WTC11 (cell line): ENCODE measurements at regions not wholly inside any gene's neighbourhood (a gene's known extent, or its start where the extent isn't known, plus 50 kb on each side); places are given as distances from the start of the nearest gene placed in this dataset.

Source experiments
- ATAC-seq: fragments of 200-7000 bp; cut with Tn5 transposase; 2 replicates; pipeline ENCODE4 v1.10.0; 2021; ENCODE audit warnings: mild to moderate bottlenecking, moderate library complexity
- CTCF ChIA-PET: fragments of 300-600 bp; sonication (Branson Sonifier 250); formaldehyde crosslinking; loops from one replicate; lab custom pipeline; 2021; ENCODE audit warnings: antibody characterized with exemption; lab: Charles Lee
- POLR2A ChIA-PET: fragments of 350-600 bp; sonication (Branson Sonifier 250); formaldehyde crosslinking; loops from one replicate; lab custom pipeline; 2021; ENCODE audit warnings: antibody characterized with exemption; lab: Charles Lee
- DNase-seq: peaks from one replicate; pipeline ENCODE4 v3.0.0; 2021; ENCODE audit warnings: low spot score
- H3K27ac Mint-ChIP-seq: 2 replicates; pipeline ENCODE4 v1.8.0; 2021; ENCODE audit warnings: mixed read lengths
- H3K27me3 Mint-ChIP-seq: 2 replicates; pipeline ENCODE4 v1.8.0; 2021; ENCODE audit warnings: low read depth, mild to moderate bottlenecking, moderate library complexity, mixed read lengths
- H3K36me3 Mint-ChIP-seq: 2 replicates; pipeline ENCODE4 v1.8.0; 2021; ENCODE audit warnings: mixed read lengths
- H3K4me1 Mint-ChIP-seq: 2 replicates; pipeline ENCODE4 v1.8.0; 2022; ENCODE audit warnings: mixed read lengths
- H3K4me3 Mint-ChIP-seq: 2 replicates; pipeline ENCODE4 v1.8.0; 2021; ENCODE audit warnings: mild to moderate bottlenecking, moderate library complexity, mixed read lengths
- H3K9me3 Mint-ChIP-seq: 2 replicates; pipeline ENCODE4 v1.8.0; 2021; ENCODE audit warnings: mixed read lengths
- CBFB ChIP-seq: sonication (generic); formaldehyde crosslinking; IDR thresholded peaks from 2 replicates; pipeline ENCODE4 v1.8.1; 2022; ENCODE audit warnings: mild to moderate bottlenecking, low read depth, missing genetic modification reagents
- ELF4 ChIP-seq: sonication (generic); formaldehyde crosslinking; IDR thresholded peaks from 2 replicates; pipeline ENCODE4 v1.8.1; 2022; ENCODE audit warnings: low read depth, mild to moderate bottlenecking, moderate library complexity, missing genetic modification reagents
- EMX1 ChIP-seq: fragments of 250-450 bp; sonication (Bioruptor Pico); IDR thresholded peaks from 2 replicates; pipeline ENCODE4 v1.8.0; 2021; ENCODE audit warnings: mild to moderate bottlenecking
- ERG ChIP-seq: fragments of 250-450 bp; sonication (Bioruptor Pico); IDR thresholded peaks from 2 replicates; pipeline ENCODE4 v1.8.0; 2021; ENCODE audit warnings: mild to moderate bottlenecking
- MXD4 ChIP-seq: fragments of 250-450 bp; sonication (Bioruptor Pico); IDR thresholded peaks from 2 replicates; pipeline ENCODE4 v1.8.0; 2021; ENCODE audit warnings: mild to moderate bottlenecking, moderate library complexity, borderline replicate concordance
- TEAD1 ChIP-seq: sonication (generic); formaldehyde crosslinking; IDR thresholded peaks from 2 replicates; pipeline ENCODE4 v1.8.0; 2022; ENCODE audit warnings: mild to moderate bottlenecking, missing genetic modification reagents
- ZNF281 ChIP-seq: sonication (generic); formaldehyde crosslinking; IDR thresholded peaks from 2 replicates; pipeline ENCODE4 v1.8.0; 2023; ENCODE audit warnings: mild to moderate bottlenecking, missing genetic modification reagents
- ZNF317 ChIP-seq: sonication (generic); formaldehyde crosslinking; IDR thresholded peaks from 2 replicates; pipeline ENCODE4 v1.8.1; 2023; ENCODE audit warnings: low read depth, mild to moderate bottlenecking, moderate library complexity, missing genetic modification reagents, borderline replicate concordance
- ZNF425 ChIP-seq: fragments of 250-450 bp; sonication (Bioruptor Pico); conservative IDR thresholded peaks from 2 replicates; pipeline ENCODE4 v1.9.0; 2021; ENCODE audit warnings: mild to moderate bottlenecking
- TF ChIP-seq, protein P1 (sequence below): sonication (generic); formaldehyde crosslinking; IDR thresholded peaks from 2 replicates; pipeline ENCODE4 v1.8.1; 2023; ENCODE audit warnings: mild to moderate bottlenecking, missing genetic modification reagents, borderline replicate concordance
- TF ChIP-seq, protein P2 (sequence below): fragments of 250-450 bp; sonication (Bioruptor Pico); IDR thresholded peaks from 2 replicates; pipeline ENCODE4 v2.1.2; 2022; ENCODE audit warnings: mild to moderate bottlenecking, moderate library complexity
- TF ChIP-seq, protein P3 (sequence below): fragments of 250-450 bp; sonication (Bioruptor Pico); IDR thresholded peaks from 2 replicates; pipeline ENCODE4 v1.9.0; 2021; ENCODE audit warnings: moderate library complexity, mild to moderate bottlenecking, inconsistent platforms, borderline replicate concordance
- TF ChIP-seq, protein P4 (sequence below): sonication (generic); formaldehyde crosslinking; IDR thresholded peaks from 2 replicates; pipeline ENCODE4 v1.8.1; 2022; ENCODE audit warnings: low read depth, missing genetic modification reagents, borderline replicate concordance
- TF ChIP-seq, protein P5 (sequence below): sonication (generic); formaldehyde crosslinking; IDR thresholded peaks from 2 replicates; pipeline ENCODE4 v1.8.0; 2023; ENCODE audit warnings: missing genetic modification reagents, mild to moderate bottlenecking, borderline replicate concordance
- TF ChIP-seq, protein P6 (sequence below): sonication (generic); formaldehyde crosslinking; IDR thresholded peaks from 2 replicates; pipeline ENCODE4 v1.8.1; 2023; ENCODE audit warnings: mild to moderate bottlenecking, missing genetic modification reagents, moderate library complexity

DNA sequence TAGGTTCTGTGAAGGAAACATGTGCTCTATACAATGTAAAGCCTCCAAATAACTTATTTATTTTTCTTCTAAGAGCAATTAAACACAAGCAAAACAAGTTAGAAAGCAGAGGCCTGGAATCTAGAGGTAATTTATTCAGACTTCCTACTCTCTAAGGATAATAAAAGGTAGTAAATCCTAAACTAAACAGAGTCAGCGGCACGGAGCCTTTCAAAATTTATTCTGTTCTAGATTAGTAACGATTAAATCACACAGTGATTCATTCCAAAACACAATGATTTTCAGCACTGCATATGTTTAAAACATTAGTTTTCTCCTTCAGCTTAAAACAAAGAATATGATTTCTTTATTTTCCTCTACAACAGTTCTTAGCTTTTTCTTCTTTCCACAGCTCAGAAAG is 160.9 kb downstream of the FBXO15 start (continued):
- TF ChIP-seq, protein P1, sequence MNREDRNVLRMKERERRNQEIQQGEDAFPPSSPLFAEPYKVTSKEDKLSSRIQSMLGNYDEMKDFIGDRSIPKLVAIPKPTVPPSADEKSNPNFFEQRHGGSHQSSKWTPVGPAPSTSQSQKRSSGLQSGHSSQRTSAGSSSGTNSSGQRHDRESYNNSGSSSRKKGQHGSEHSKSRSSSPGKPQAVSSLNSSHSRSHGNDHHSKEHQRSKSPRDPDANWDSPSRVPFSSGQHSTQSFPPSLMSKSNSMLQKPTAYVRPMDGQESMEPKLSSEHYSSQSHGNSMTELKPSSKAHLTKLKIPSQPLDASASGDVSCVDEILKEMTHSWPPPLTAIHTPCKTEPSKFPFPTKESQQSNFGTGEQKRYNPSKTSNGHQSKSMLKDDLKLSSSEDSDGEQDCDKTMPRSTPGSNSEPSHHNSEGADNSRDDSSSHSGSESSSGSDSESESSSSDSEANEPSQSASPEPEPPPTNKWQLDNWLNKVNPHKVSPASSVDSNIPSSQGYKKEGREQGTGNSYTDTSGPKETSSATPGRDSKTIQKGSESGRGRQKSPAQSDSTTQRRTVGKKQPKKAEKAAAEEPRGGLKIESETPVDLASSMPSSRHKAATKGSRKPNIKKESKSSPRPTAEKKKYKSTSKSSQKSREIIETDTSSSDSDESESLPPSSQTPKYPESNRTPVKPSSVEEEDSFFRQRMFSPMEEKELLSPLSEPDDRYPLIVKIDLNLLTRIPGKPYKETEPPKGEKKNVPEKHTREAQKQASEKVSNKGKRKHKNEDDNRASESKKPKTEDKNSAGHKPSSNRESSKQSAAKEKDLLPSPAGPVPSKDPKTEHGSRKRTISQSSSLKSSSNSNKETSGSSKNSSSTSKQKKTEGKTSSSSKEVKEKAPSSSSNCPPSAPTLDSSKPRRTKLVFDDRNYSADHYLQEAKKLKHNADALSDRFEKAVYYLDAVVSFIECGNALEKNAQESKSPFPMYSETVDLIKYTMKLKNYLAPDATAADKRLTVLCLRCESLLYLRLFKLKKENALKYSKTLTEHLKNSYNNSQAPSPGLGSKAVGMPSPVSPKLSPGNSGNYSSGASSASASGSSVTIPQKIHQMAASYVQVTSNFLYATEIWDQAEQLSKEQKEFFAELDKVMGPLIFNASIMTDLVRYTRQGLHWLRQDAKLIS (CRISPR knock-in tag): no peak
- TF ChIP-seq ELF4 (CRISPR knock-in tag) (no peak), MXD4 (no peak), ZNF425 (CRISPR knock-in tag) (no peak), ZNF317 (CRISPR knock-in tag) (no peak), TEAD1 (no peak), EMX1 (CRISPR knock-in tag) (no peak), ZNF281 (no peak), ERG (CRISPR knock-in tag) (no peak), CBFB (no peak)
- TF ChIP-seq, protein P2, sequence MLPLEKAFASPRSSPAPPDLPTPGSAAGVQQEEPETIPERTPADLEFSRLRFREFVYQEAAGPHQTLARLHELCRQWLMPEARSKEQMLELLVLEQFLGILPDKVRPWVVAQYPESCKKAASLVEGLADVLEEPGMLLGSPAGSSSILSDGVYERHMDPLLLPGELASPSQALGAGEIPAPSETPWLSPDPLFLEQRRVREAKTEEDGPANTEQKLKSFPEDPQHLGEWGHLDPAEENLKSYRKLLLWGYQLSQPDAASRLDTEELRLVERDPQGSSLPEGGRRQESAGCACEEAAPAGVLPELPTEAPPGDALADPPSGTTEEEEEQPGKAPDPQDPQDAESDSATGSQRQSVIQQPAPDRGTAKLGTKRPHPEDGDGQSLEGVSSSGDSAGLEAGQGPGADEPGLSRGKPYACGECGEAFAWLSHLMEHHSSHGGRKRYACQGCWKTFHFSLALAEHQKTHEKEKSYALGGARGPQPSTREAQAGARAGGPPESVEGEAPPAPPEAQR (CRISPR knock-in tag): no peak
- TF ChIP-seq, protein P3, sequence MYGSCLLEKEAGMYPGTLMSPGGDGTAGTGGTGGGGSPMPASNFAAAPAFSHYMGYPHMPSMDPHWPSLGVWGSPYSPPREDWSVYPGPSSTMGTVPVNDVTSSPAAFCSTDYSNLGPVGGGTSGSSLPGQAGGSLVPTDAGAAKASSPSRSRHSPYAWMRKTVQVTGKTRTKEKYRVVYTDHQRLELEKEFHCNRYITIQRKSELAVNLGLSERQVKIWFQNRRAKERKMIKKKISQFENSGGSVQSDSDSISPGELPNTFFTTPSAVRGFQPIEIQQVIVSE (CRISPR knock-in tag): no peak
- TF ChIP-seq, all 79 proteins: peak for 0

DNA sequence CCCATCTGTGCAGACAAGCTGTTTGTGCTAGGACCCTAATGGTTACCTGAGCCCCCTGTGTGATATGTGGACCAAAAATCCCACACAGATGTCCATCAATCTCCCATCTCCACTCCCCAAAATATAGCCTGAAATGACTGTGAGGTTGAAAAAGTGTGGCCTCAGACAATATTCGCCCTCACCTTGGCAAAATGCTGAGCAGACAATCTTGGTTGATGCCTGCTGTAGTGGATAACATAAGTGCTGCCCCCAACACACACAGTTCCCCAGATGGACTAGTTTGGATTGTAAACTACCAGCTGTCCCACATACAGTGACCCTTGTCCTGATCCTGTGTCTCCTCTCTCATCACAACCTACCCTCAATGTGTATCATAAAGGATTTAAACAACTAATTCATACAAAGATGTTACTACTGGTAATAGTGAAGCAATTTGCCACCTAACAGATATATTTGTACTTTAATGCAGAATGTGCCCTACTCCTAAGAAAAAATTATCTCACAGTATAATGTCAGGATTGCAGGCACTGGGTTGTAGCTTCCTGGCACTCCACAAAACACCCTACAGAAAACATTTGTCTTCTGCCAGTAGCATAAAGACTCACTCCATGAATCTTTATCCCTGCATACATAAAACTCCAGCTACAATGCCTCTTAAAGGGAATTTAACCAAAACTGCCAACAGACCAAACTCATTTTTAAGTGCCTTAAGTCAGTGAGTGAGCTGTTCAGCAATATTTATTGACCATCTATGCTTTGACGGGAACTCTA is 161.6 kb downstream of the FBXO15 start:
- Mint-ChIP-seq H3K27me3 (no peaks in the 10 kb centered on the region), H3K27ac (no peak overlapping the region), H3K4me3 (no peak overlapping the region), H3K9me3 (peaks cover 26% of the 10 kb centered on the region), H3K4me1 (0 out of 2 replicates have a peak, but pooled peaks cover 3% of the 10 kb centered on the region), H3K36me3 (peaks cover 22% of the 10 kb centered on the region)
- DNase-seq: no peak
- ChIA-PET POLR2A (no interaction called here), CTCF (no interaction called here)
- ATAC-seq: no peak
- TF ChIP-seq, protein P4, sequence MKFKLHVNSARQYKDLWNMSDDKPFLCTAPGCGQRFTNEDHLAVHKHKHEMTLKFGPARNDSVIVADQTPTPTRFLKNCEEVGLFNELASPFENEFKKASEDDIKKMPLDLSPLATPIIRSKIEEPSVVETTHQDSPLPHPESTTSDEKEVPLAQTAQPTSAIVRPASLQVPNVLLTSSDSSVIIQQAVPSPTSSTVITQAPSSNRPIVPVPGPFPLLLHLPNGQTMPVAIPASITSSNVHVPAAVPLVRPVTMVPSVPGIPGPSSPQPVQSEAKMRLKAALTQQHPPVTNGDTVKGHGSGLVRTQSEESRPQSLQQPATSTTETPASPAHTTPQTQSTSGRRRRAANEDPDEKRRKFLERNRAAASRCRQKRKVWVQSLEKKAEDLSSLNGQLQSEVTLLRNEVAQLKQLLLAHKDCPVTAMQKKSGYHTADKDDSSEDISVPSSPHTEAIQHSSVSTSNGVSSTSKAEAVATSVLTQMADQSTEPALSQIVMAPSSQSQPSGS (CRISPR knock-in tag): no peak
- TF ChIP-seq, protein P5, sequence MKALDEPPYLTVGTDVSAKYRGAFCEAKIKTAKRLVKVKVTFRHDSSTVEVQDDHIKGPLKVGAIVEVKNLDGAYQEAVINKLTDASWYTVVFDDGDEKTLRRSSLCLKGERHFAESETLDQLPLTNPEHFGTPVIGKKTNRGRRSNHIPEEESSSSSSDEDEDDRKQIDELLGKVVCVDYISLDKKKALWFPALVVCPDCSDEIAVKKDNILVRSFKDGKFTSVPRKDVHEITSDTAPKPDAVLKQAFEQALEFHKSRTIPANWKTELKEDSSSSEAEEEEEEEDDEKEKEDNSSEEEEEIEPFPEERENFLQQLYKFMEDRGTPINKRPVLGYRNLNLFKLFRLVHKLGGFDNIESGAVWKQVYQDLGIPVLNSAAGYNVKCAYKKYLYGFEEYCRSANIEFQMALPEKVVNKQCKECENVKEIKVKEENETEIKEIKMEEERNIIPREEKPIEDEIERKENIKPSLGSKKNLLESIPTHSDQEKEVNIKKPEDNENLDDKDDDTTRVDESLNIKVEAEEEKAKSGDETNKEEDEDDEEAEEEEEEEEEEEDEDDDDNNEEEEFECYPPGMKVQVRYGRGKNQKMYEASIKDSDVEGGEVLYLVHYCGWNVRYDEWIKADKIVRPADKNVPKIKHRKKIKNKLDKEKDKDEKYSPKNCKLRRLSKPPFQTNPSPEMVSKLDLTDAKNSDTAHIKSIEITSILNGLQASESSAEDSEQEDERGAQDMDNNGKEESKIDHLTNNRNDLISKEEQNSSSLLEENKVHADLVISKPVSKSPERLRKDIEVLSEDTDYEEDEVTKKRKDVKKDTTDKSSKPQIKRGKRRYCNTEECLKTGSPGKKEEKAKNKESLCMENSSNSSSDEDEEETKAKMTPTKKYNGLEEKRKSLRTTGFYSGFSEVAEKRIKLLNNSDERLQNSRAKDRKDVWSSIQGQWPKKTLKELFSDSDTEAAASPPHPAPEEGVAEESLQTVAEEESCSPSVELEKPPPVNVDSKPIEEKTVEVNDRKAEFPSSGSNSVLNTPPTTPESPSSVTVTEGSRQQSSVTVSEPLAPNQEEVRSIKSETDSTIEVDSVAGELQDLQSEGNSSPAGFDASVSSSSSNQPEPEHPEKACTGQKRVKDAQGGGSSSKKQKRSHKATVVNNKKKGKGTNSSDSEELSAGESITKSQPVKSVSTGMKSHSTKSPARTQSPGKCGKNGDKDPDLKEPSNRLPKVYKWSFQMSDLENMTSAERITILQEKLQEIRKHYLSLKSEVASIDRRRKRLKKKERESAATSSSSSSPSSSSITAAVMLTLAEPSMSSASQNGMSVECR (CRISPR knock-in tag): no peak
- TF ChIP-seq, protein P6, sequence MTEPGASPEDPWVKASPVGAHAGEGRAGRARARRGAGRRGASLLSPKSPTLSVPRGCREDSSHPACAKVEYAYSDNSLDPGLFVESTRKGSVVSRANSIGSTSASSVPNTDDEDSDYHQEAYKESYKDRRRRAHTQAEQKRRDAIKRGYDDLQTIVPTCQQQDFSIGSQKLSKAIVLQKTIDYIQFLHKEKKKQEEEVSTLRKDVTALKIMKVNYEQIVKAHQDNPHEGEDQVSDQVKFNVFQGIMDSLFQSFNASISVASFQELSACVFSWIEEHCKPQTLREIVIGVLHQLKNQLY (CRISPR knock-in tag): no peak
- TF ChIP-seq ZNF317 (CRISPR knock-in tag): no peak
